OCI-LY1 (cell line): ENCODE measurements at regions not wholly inside any gene's neighbourhood (a gene's known extent, or its start where the extent isn't known, plus 50 kb on each side); places are given as distances from the start of the nearest gene placed in this dataset.

ENCODE experiments used
- H2AFZ ChIP-seq: fragments of 200-600 bp; sonication (generic), shearing (Covaris generic); 2 replicates; pipeline ENCODE4 v1.6.0; 2014; ENCODE audit warnings: antibody characterized with exemption, mild to moderate bottlenecking, low read length
- H3F3A ChIP-seq: fragments of 200-600 bp; sonication (generic), shearing (Covaris generic); 2 replicates; pipeline ENCODE4 v1.6.0; 2014; ENCODE audit warnings: mild to moderate bottlenecking, antibody characterized with exemption, low read length, moderate library complexity; ENCODE audit not compliant: insufficient read depth
- H3K27ac ChIP-seq: fragments of 200-600 bp; sonication (generic); 2 replicates; pipeline ENCODE4 v1.5.1; 2014; ENCODE audit warnings: low read length, mixed run types, mild to moderate bottlenecking, low read depth; ENCODE audit not compliant: poor library complexity, severe bottlenecking
- H3K27me3 ChIP-seq: fragments of 200-600 bp; sonication (generic); 2 replicates; pipeline ENCODE4 v1.6.0; 2014; ENCODE audit warnings: antibody characterized with exemption, mild to moderate bottlenecking, low read length, moderate library complexity; ENCODE audit not compliant: insufficient read depth
- H3K36me3 ChIP-seq: fragments of 200-600 bp; sonication (generic); 2 replicates; pipeline ENCODE4 v1.6.1; 2014; ENCODE audit warnings: mild to moderate bottlenecking, antibody characterized with exemption, low read length, moderate library complexity, mixed read lengths; ENCODE audit not compliant: insufficient read depth
- H3K4me1 ChIP-seq: fragments of 200-600 bp; sonication (generic); 2 replicates; pipeline ENCODE4 v1.5.1; 2014; ENCODE audit warnings: mild to moderate bottlenecking, low read length, moderate library complexity; ENCODE audit not compliant: insufficient read depth, severe bottlenecking
- H3K4me2 ChIP-seq: fragments of 200-600 bp; sonication (generic), shearing (Covaris generic); 2 replicates; pipeline ENCODE4 v1.6.1; 2014; ENCODE audit warnings: low read length
- H3K4me3 ChIP-seq: fragments of 200-600 bp; sonication (generic); 2 replicates; pipeline ENCODE4 v1.5.1; 2014; ENCODE audit warnings: low read length, low read depth, mild to moderate bottlenecking, mixed read lengths; ENCODE audit not compliant: poor library complexity, severe bottlenecking
- H3K79me2 ChIP-seq: fragments of 200-600 bp; shearing (Covaris generic); 2 replicates; pipeline ENCODE4 v1.6.1; 2016; ENCODE audit warnings: mixed run types, low read length, mixed read lengths; ENCODE audit not compliant: insufficient read depth
- H3K9ac ChIP-seq: fragments of 200-600 bp; sonication (generic), shearing (Covaris generic); 2 replicates; pipeline ENCODE4 v1.6.1; 2014; ENCODE audit warnings: mild to moderate bottlenecking, low read length, mixed read lengths
- H3K9me2 ChIP-seq: fragments of 200-600 bp; sonication (generic), shearing (Covaris generic); 2 replicates; pipeline ENCODE4 v1.6.1; 2014; ENCODE audit warnings: low read depth, mild to moderate bottlenecking, low read length, mixed read lengths
- H3K9me3 ChIP-seq: fragments of 200-600 bp; shearing (Covaris generic); 2 replicates; pipeline ENCODE4 v1.6.1; 2014; ENCODE audit warnings: low read length, mixed read lengths
- H4K20me1 ChIP-seq: fragments of 200-600 bp; sonication (generic), shearing (Covaris generic); 2 replicates; pipeline ENCODE4 v1.6.0; 2016; ENCODE audit warnings: mild to moderate bottlenecking, low read length; ENCODE audit not compliant: insufficient read depth
- EZH2 ChIP-seq: fragments of 200-600 bp; sonication (generic), shearing (Covaris generic); IDR thresholded peaks from 2 replicates; pipeline ENCODE4 v1.8.0; 2017; ENCODE audit warnings: borderline replicate concordance, mixed run types, mild to moderate bottlenecking, antibody characterized with exemption, low read length, moderate library complexity, mixed read lengths
- TF ChIP-seq, protein P1 (sequence below): fragments of 200-600 bp; sonication (generic), shearing (Covaris generic); IDR thresholded peaks from 2 replicates; pipeline ENCODE4 v1.5.1; 2017; ENCODE audit warnings: mild to moderate bottlenecking, antibody characterized with exemption, low read length, moderate library complexity, mixed read lengths

- Histone ChIP-seq H3K36me3 (no peaks in the 10 kb centered on the region), H3K9ac (no peak overlapping the region), H3K9me2 (no peaks in the 10 kb centered on the region), H3K27ac (no peak overlapping the region), H3K27me3 (no peaks in the 10 kb centered on the region), H3K4me3 (no peak overlapping the region), H3K4me1 (no peaks in the 10 kb centered on the region), H3K9me3 (no peaks in the 10 kb centered on the region), H3K4me2 (no peak overlapping the region), H3K79me2 (no peaks in the 10 kb centered on the region), H3F3A (no peaks in the 10 kb centered on the region), H2AFZ (no peak overlapping the region), H4K20me1 (no peaks in the 10 kb centered on the region)
- TF ChIP-seq EZH2, result no peak
- TF ChIP-seq, protein P1, sequence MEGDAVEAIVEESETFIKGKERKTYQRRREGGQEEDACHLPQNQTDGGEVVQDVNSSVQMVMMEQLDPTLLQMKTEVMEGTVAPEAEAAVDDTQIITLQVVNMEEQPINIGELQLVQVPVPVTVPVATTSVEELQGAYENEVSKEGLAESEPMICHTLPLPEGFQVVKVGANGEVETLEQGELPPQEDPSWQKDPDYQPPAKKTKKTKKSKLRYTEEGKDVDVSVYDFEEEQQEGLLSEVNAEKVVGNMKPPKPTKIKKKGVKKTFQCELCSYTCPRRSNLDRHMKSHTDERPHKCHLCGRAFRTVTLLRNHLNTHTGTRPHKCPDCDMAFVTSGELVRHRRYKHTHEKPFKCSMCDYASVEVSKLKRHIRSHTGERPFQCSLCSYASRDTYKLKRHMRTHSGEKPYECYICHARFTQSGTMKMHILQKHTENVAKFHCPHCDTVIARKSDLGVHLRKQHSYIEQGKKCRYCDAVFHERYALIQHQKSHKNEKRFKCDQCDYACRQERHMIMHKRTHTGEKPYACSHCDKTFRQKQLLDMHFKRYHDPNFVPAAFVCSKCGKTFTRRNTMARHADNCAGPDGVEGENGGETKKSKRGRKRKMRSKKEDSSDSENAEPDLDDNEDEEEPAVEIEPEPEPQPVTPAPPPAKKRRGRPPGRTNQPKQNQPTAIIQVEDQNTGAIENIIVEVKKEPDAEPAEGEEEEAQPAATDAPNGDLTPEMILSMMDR, result no peak
Measured at GRCh38 chr9:84173961-84174360, 166.6 kb downstream of the SLC28A3 start.

GRCh38 chr9:84174486-84174885 is 166.1 kb downstream of the SLC28A3 start:
- Histone ChIP-seq H3K4me1 (no peaks in the 10 kb centered on the region), H4K20me1 (no peaks in the 10 kb centered on the region), H3K4me3 (no peak overlapping the region), H3K9me3 (no peaks in the 10 kb centered on the region), H3K9me2 (no peaks in the 10 kb centered on the region), H3K4me2 (no peak overlapping the region), H3F3A (no peaks in the 10 kb centered on the region), H3K36me3 (no peaks in the 10 kb centered on the region), H3K27ac (no peak overlapping the region), H3K9ac (no peak overlapping the region), H3K27me3 (0 out of 2 replicates have a peak, but pooled peaks cover 3% of the 10 kb centered on the region), H3K79me2 (no peaks in the 10 kb centered on the region), H2AFZ (no peak overlapping the region)
- TF ChIP-seq EZH2, result no peak
- TF ChIP-seq, protein P1, result no peak

- no peaks in the 10 kb centered on the region for H3K9me2 ChIP-seq
- H3K79me2 ChIP-seq, result no peaks in the 10 kb centered on the region
- H3F3A ChIP-seq, result no peaks in the 10 kb centered on the region
- no peak overlapping the region for H3K4me2 ChIP-seq
- no peaks in the 10 kb centered on the region for H3K9me3 ChIP-seq
- H3K27ac ChIP-seq, result no peak overlapping the region
- no peak overlapping the region for H2AFZ ChIP-seq
- TF ChIP-seq, protein P1, result no peak
- no peak overlapping the region for H3K9ac ChIP-seq
- no peaks in the 10 kb centered on the region for H4K20me1 ChIP-seq
- no peak overlapping the region for H3K4me3 ChIP-seq
- no peaks in the 10 kb centered on the region for H3K4me1 ChIP-seq
- H3K27me3 ChIP-seq, result 0 out of 2 replicates have a peak, but pooled peaks cover 5% of the 10 kb centered on the region
- no peaks in the 10 kb centered on the region for H3K36me3 ChIP-seq
Measured at GRCh38 chr9:84177407-84177806, 163.2 kb downstream of the SLC28A3 start.
